GM13976 (cell line): ENCODE measurements at regions not wholly inside any gene's neighbourhood (a gene's known extent, or its start where the extent isn't known, plus 50 kb on each side); places are given as distances from the start of the nearest gene placed in this dataset.

Source experiments
- DNase-seq: peaks from one replicate; pipeline ENCODE4 v3.0.0; 2012; ENCODE audit warnings: low spot score
- in situ Hi-C: fragments of 300-500 bp; cut with MboI; formaldehyde crosslinking; loops from one replicate; pipeline ENCODE4 v1.12.0; 2022; ENCODE audit warnings: low sequenced_read_pairs, mixed read lengths, inconsistent platforms; ENCODE audit not compliant: unreplicated experiment
- TF ChIP-seq, protein P1 (sequence below): IDR thresholded peaks from 2 replicates; pipeline ENCODE4 v1.5.1; 2012; ENCODE audit warnings: borderline replicate concordance, mild to moderate bottlenecking; ENCODE audit not compliant: insufficient read depth; ENCODE audit errors: extremely low read depth, missing control alignments, control extremely low read depth

DNA sequence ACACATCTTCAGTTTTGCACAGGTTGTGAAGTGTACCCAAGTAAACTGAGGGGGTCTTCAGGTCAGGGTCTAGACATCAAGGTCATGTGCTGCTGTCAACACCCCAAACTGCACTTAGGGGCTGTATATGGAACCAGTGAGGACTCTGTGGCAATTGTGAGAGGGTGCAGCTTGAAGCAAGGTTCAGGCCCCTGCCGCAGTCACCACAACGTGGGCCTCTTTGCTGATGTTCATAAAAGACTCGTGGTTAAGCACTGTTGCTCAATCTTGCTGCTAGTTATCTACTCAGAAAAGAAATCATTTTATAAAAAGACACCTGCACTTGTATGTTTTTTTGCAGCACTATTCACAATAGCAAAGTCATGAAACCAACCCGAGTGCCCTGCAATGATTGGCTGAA is 907.4 kb downstream of the UQCRFS1 start:
- in situ Hi-C loops = loop anchor here (25.0 kb wide), 1 partner anchor 318 kb away; no protein-coding TSS in a partner anchor
- no peak for DNase-seq
- TF ChIP-seq, protein P1, sequence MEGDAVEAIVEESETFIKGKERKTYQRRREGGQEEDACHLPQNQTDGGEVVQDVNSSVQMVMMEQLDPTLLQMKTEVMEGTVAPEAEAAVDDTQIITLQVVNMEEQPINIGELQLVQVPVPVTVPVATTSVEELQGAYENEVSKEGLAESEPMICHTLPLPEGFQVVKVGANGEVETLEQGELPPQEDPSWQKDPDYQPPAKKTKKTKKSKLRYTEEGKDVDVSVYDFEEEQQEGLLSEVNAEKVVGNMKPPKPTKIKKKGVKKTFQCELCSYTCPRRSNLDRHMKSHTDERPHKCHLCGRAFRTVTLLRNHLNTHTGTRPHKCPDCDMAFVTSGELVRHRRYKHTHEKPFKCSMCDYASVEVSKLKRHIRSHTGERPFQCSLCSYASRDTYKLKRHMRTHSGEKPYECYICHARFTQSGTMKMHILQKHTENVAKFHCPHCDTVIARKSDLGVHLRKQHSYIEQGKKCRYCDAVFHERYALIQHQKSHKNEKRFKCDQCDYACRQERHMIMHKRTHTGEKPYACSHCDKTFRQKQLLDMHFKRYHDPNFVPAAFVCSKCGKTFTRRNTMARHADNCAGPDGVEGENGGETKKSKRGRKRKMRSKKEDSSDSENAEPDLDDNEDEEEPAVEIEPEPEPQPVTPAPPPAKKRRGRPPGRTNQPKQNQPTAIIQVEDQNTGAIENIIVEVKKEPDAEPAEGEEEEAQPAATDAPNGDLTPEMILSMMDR = no peak

DNA sequence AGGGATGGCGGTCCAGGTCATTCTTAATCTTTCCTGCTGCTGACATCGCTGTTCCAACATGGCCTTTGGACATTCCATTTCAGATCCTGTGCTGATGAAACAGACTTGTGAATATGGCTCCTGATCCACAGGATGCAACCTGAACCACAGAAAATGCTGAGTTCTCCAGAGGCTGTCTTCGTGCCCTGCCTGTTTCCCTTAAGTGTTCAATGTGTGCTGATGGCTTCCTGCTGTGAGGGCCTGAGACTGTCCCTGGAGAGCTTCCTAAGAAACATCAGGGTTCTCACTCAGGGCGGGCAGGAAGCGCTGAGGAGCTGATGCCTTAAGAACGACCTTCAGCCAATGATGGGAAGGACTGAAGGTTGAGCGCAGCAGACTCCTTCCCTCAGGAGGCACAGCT is 909.4 kb downstream of the UQCRFS1 start:
- in situ Hi-C loops = loop anchor here (25.0 kb wide), 1 partner anchor 316 kb away; no protein-coding TSS in a partner anchor

DNA sequence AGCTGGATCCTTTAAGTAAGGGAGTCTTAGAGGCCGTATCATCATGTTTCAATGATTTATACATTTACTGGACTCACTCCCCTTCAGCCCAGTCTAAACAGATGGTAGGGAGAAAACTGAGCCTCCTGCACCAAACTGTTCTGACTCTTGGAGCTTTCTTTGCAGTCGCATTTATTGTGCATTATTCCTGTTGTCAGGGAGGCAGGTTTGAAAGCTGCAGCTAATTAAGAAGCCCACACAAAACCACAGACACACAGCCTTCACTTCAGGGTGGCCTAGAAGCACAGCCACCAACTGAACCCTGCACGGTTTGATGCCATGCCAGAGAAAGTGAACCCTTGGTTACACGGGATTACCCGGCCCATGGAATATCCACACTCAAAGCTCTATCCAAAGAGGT is 911.0 kb downstream of the UQCRFS1 start:
- in situ Hi-C loops = loop anchor here (25.0 kb wide), 1 partner anchor 315 kb away; no protein-coding TSS in a partner anchor

More for the DNA sequence above, 909.4 kb downstream of the UQCRFS1 start:
- TF ChIP-seq, protein P1 = no peak
- DNase-seq = no peak

DNA sequence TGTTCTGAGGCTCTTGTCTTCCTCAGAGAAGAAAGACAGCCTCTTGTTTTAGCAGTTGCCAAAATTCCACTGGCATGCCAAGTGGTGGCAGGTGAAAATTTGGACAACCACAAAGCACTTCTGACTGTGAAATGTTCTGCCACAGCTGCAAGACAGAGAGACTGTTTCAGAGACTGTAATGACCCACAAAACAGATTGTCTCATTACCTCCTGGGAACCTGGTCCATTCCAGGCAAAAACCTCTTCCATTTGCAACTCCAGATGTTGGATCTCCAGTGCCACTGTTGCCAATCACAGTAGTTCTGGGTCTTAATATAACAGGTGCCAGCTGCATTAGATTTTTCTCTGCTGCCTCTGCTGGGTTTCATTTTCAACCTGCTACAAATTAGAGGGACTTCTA is 911.5 kb downstream of the UQCRFS1 start:
- in situ Hi-C loops = loop anchor here (25.0 kb wide), 1 partner anchor 314 kb away; no protein-coding TSS in a partner anchor

More for the DNA sequence above, 911.0 kb downstream of the UQCRFS1 start:
- TF ChIP-seq, protein P1 = no peak
- DNase-seq = no peak

DNA sequence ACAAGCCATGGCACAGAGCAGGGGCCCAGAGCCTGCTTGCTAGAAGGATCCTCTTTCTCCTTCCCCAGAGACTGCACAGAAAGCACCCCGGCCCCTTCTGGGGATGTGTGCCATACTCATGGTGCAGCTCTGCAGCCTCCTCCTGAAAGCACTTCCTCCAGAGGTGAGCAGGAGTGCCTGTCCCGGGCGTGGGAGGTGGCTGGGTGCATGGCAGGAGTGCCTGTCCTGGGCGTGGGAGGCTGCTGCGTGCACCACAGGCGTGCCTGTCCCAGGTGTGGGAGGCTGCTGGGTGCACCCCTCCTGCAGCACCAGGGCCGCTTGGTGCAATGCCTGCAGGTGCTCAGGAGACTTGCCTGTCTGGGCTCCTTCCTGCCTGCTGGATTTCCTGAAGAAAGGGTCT is 913.3 kb downstream of the UQCRFS1 start:
- no peak for DNase-seq
- TF ChIP-seq, protein P1 = no peak
- in situ Hi-C loops = loop anchor here (25.0 kb wide), 1 partner anchor 312 kb away; no protein-coding TSS in a partner anchor

More for the DNA sequence above, 911.5 kb downstream of the UQCRFS1 start:
- DNase-seq = no peak
- TF ChIP-seq, protein P1 = no peak

DNA sequence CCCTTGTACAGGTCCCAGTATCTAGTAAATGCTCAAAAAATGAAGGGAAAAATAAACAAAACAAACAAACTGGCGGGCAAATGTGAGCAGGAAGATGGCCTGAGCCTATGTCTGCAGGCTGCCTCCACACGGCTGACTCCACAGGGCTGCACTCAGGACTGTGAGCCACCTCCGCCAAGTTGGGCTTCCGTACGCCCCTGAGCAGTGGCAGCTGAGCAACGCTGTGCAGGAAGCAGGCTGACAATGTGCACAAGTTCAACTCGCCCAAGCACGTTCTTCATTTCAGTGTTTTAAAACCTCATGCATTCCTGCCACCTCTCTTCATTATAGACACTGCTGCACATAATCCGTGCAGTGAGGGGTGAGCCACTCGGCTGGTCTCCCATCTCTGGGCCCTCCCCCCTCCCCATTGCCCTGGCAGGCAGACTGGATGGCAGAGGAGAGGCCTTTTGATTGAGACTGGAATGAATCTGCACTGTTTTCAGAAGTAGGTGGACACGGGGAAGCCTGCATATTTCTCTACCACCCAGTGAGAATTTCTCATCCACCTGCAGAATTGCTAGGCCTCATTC is 915.3 kb downstream of the UQCRFS1 start:
- DNase-seq = no peak
- TF ChIP-seq, protein P1 = no peak
- in situ Hi-C loops = no loop called here
